HG03280 (cell line): ENCODE measurements at regions not wholly inside any gene's neighbourhood (a gene's known extent, or its start where the extent isn't known, plus 50 kb on each side); places are given as distances from the start of the nearest gene placed in this dataset.

Source experiments
- ATAC-seq: cut with Tn5 transposase; IDR thresholded peaks from one replicate; pipeline ENCODE4 v1.9.1; 2021; ENCODE audit warnings: mild to moderate bottlenecking, moderate library complexity; ENCODE audit not compliant: unreplicated experiment

GRCh38 chr2:12326449-12327190 is 390.1 kb upstream of the TRIB2 start:
- no peak for ATAC-seq

GRCh38 chr2:12330916-12331315 is 385.8 kb upstream of the TRIB2 start:
- ATAC-seq, result no peak

DNA sequence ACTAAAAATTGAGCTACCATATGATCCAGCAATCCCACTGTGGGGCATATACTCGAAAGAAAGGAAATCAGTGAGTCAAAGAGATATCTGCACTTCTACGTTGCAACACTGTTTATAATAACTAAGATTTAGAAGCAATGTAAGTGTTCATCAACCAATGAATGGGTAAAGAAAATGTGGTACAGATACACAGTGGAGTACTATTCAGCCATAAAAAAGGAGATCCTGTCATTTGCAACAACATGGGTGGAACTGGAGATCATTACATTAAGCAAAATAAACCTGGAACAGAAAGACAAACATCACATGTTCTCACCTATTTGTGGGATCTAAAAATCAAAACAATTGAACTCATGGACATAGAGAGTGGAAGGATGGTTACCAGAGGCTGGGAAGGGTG is 385.0 kb upstream of the TRIB2 start:
- no peak for ATAC-seq

DNA sequence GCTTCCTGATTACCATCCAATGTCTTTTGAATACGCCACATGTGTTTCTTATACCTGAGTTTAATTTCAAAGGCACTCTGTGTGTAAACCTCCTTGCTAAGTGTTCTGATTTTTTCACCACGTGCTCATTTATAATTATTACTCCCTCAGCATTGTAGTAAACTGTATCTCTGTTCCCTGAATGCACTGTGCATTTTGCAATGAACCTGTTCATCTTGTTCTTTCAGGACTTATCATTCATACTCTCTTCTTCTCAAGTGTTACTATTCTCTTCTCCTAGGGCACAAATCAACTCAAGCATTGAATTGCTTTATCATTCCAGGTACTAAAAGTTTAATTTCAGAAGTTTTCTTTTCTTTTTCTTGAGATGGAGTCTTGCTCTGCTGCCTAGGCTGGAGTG is 383.4 kb upstream of the TRIB2 start:
- ATAC-seq, result no peak

GRCh38 chr2:12334412-12334966 is 382.2 kb upstream of the TRIB2 start:
- ATAC-seq, result no peak

DNA sequence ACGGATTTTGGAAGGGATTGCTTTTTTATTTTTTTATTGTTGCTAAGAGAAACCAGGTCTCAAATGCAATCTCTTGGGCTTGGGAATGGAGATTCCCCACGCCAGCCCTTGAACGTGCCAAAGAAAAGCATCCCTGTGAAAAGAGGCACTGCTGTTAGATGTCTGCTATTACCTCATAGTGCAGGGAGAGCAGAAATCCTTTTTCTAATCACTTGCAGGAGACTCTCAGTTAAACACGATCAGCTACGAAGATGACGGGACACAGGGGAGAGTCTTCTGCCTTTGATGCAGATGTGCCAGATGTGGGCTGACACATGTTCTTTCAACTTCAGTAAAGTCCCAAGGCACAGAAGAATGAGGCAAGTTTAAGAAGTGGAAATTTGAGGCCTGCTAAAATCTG is 381.6 kb upstream of the TRIB2 start:
- ATAC-seq, result no peak

DNA sequence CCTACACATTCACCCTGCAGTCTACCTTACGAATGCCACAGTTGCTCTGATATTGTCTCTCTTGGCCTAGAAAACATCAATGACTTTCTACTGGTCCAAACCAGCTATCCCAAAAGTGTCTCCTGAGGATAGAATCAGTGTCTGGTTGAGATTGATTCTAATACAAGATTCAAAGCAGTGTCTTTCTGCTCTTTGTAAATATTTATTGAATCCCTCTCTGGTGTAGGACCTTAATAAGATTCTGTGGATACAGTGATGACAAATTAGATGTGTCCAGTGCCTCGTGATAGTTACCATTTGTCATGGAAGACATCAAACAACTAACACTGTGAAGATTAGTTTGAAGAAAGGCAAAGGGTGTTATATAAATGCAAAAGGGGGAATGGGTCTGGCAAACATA is 380.7 kb upstream of the TRIB2 start:
- no peak for ATAC-seq

DNA sequence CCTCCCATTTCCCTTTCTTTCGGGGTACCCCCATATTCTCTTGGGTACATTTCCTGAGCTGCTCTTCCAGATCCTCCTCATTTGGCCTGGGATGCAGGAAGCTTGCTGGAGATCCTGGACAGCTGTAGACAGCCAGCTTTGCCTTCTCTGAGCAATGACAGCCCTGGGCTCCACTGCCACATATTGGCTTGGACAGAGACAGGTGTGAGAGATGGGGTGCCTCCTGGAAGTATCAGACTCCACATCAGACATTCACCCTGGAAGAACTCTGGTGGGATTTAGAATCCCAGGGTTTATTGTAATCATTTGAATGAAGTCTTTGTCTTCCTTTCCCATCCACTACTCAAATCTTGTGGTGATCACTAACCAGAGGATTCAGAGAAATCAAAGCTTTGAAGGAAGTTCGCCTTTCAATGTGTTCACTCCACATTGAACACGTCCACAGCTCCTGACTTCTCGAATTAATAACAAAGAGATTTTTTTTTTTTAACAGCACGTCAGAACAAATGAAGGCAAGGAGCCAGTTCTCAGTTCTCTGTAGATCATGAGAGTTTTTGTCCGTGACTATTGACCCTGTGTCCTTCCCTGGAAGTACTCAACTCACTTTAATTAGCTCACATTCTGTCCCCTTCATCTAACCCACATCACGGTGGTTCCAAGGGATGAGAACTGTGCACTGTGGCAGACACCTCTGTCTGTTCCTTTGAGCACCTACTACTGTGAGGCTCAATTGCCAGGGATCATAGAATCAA is 377.6 kb upstream of the TRIB2 start:
- no peak for ATAC-seq

DNA sequence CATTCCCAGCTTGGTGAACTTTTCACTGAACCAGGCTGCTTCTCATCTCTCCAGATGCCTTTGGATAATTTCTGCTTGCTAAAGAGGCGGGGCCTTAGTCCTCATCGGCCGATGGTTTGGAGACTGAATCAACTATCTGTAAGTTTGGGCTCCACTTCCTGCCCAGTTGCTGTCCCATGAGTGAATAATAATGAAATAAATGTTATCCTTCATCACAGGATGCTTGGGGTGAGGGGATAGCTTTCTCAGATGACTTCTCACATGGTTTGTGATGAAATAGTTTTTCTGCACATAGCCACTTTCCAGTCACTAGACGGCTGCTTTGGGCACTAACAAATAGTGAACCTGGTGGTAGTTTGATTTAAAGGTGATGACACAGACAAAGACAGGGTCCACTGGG is 376.6 kb upstream of the TRIB2 start:
- ATAC-seq, result no peak

DNA sequence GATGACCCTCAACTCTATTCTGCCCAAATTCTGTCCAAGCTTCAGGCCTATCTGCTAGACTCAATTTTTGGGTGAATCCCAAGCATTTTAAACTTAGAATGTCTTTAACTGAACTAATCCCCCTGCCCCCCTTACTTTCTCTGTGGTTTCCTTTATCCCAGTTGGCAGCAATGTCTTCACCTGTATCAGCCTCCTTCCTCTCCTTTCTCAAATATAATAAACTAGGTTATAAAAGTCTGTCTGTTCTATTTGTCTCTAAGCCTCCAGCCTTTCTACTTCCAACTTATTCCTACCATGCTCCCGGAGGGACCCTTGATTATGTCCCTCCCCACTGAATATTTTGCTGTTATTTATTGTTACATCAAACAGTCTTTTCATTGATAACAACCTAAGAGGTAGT is 375.5 kb upstream of the TRIB2 start:
- no peak for ATAC-seq

GRCh38 chr2:12341920-12342319 is 374.8 kb upstream of the TRIB2 start:
- no peak for ATAC-seq

DNA sequence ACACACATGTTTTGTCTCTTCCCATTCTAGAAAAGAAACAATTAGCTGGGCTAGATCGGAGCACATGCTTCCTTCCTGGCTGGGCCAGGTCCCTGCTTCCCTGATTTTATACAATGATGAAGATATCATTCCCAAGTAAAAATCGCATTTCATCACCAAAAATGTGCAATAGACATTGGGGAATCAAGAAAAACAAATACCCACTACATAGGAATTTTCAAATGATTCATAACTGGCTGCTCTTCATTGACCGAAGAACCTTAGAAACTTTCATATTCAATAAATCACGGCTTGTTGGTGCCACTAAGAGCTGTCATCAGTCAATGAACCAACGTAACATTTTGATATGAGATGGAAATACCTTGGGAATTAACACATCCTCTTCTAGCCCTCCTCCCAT is 373.6 kb upstream of the TRIB2 start:
- ATAC-seq, result no peak

GRCh38 chr2:12347066-12347493 is 369.7 kb upstream of the TRIB2 start:
- no peak for ATAC-seq

GRCh38 chr2:12348216-12348615 is 368.5 kb upstream of the TRIB2 start:
- no peak for ATAC-seq

DNA sequence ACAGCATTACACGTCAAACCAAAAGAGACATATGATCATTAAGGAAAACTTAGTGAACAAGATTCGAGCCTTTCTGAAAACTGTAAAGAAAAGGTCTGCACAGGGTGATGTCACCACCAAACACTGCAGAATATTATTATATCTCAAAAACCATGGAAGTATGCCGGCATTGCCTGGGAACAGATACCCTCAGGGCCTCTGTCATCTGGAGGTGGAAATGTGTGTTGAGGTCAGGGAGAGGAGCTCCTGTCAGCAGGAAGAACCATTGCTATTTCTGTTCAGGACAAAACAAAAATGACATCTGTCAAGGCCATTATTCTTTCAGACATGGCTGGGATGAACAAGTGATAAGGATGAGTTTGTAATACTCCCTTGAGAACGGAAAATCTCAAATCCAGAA is 365.9 kb upstream of the TRIB2 start:
- ATAC-seq, result no peak

GRCh38 chr2:12352889-12353288 is 363.8 kb upstream of the TRIB2 start:
- ATAC-seq, result no peak

- ATAC-seq, result no peak
Observed at GRCh38 chr2:12361506-12361905, 355.2 kb upstream of the TRIB2 start.

DNA sequence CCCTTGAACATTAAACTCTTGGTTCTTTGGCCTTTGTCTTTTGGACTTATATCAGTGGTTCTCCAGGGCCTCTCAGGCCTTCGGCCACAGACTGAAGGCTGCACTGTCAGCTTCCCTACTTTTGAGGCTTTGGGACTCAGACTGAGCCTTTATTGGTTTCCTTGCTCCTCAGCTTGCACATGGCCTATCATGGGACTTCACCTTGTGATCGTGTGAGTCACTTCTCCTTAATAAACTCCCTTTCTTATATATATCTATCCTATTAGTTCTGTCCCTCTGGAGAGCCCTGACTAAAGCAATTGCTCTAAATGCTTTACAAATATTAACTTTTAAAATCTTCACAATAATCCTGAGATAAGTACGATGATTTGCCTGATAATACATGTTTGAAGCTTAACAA is 353.6 kb upstream of the TRIB2 start:
- no peak for ATAC-seq

- ATAC-seq, result no peak
Observed at GRCh38 chr2:12363569-12363968, 353.2 kb upstream of the TRIB2 start.

- ATAC-seq, result no peak
Observed at GRCh38 chr2:12369566-12369965, 347.2 kb upstream of the TRIB2 start.

GRCh38 chr2:12376025-12376424 is 340.7 kb upstream of the TRIB2 start:
- no peak for ATAC-seq

DNA sequence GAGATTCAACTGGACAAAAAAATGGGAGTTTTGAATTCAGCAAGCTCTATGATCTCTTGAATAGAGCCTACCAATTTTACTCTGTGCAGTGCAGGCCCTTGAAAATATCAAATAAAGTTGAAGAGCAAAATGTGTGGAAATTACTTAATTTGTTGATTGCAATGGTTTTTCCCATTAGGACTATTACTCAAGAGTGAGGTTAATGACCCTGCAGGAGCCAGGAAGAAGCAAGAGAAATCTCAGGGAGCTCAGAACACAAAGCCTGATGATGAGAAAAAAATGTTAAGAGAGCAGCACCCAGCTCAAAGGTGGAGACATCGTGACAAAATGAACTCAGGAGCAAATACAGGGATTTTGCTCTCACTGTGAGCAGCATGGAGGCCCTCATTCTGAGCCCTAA is 337.6 kb upstream of the TRIB2 start:
- ATAC-seq, result no peak
